ENCODE measurements at regions not wholly inside any gene's neighbourhood (a gene's known extent, or its start where the extent isn't known, plus 50 kb on each side); places are given as distances from the start of the nearest gene placed in this dataset.
"Not testable (repeated sequence)": the region's sequence is repeated elsewhere in the genome, so short reads cannot be mapped to it uniquely, and the experiment has no call there.

GRCh38 chr2:234406085-234406484 is 90.8 kb downstream of the ARL4C start:
- no peak for DNase-seq (ENCODE audit: low read depth)

GRCh38 chr2:234405462-234405861 is 91.4 kb downstream of the ARL4C start:
- no peak for DNase-seq (ENCODE audit: low read depth)

- DNase-seq (ENCODE audit: low read depth): no peak
Measured at GRCh38 chr2:234404957-234405356, 91.9 kb downstream of the ARL4C start.

- no peak for DNase-seq (ENCODE audit: low read depth)
Measured at GRCh38 chr2:234403751-234404150, 93.1 kb downstream of the ARL4C start.

- DNase-seq (ENCODE audit: low read depth): peak; percentile 88
Measured at GRCh38 chr2:234403074-234403473, 93.8 kb downstream of the ARL4C start.

- no peak for DNase-seq (ENCODE audit: low read depth)
Measured at GRCh38 chr2:234401426-234401825, 95.5 kb downstream of the ARL4C start.

GRCh38 chr2:234399451-234400246 is 97.2 kb downstream of the ARL4C start:
- DNase-seq (ENCODE audit: low read depth): no peak

GRCh38 chr2:234398531-234398930 is 98.3 kb downstream of the ARL4C start:
- DNase-seq (ENCODE audit: low read depth): no peak

GRCh38 chr2:234395891-234396420 is 100.9 kb downstream of the ARL4C start:
- no peak for DNase-seq (ENCODE audit: low read depth)

- DNase-seq (ENCODE audit: low read depth): no peak
Measured at GRCh38 chr2:234394450-234394849, 102.4 kb downstream of the ARL4C start.

GRCh38 chr2:234393354-234393753 is 103.5 kb downstream of the ARL4C start:
- no peak for DNase-seq (ENCODE audit: low read depth)

GRCh38 chr2:234392041-234392615 is 104.8 kb downstream of the ARL4C start:
- no peak for DNase-seq (ENCODE audit: low read depth)

- DNase-seq (ENCODE audit: low read depth): no peak
Measured at GRCh38 chr2:234391625-234392024, 105.3 kb downstream of the ARL4C start.

- DNase-seq (ENCODE audit: low read depth): not testable (repeated sequence)
Measured at GRCh38 chr2:234389661-234390060, 107.2 kb downstream of the ARL4C start.

GRCh38 chr2:234388591-234388990 is 108.3 kb downstream of the ARL4C start:
- no peak for DNase-seq (ENCODE audit: low read depth)

- no peak for DNase-seq (ENCODE audit: low read depth)
Measured at GRCh38 chr2:234386971-234387370, 109.9 kb downstream of the ARL4C start.

- no peak for DNase-seq (ENCODE audit: low read depth)
Measured at GRCh38 chr2:234382131-234382530, 114.8 kb downstream of the ARL4C start.

GRCh38 chr2:234378958-234379357 is 117.9 kb downstream of the ARL4C start:
- DNase-seq (ENCODE audit: low read depth): not testable (repeated sequence)

- no peak for DNase-seq (ENCODE audit: low read depth)
Measured at GRCh38 chr2:234378440-234378839, 118.4 kb downstream of the ARL4C start.

- DNase-seq (ENCODE audit: low read depth): peak; percentile 93
Measured at GRCh38 chr2:234377761-234378391, 119.0 kb downstream of the ARL4C start.

- DNase-seq (ENCODE audit: low read depth): no peak
Measured at GRCh38 chr2:234376229-234376628, 120.7 kb downstream of the ARL4C start.

- DNase-seq (ENCODE audit: low read depth): no peak
Measured at GRCh38 chr2:234375176-234375880, 121.6 kb downstream of the ARL4C start.
